DND-41 (cell line): ENCODE measurements at regions not wholly inside any gene's neighbourhood (a gene's known extent, or its start where the extent isn't known, plus 50 kb on each side); places are given as distances from the start of the nearest gene placed in this dataset.

Experiments used
- ATAC-seq: fragments of 200-7000 bp; cut with Tn5 transposase; 3 replicates; pipeline ENCODE4 v1.9.1; 2021; ENCODE audit warnings: low read depth; ENCODE audit not compliant: insufficient read depth
- DNase-seq: peaks from one replicate; pipeline ENCODE4 v3.0.0-alpha.2; 2020
- H2AFZ ChIP-seq: 2 replicates; pipeline ENCODE4 v1.6.0; 2012; ENCODE audit warnings: low read depth, low read length
- H3K27ac ChIP-seq: 2 replicates; pipeline ENCODE4 v1.5.1; 2012; ENCODE audit warnings: low read length, inconsistent platforms
- H3K27me3 ChIP-seq: fragments of 200-600 bp; sonication (generic); 2 replicates; pipeline ENCODE4 v1.6.0; 2012; ENCODE audit warnings: low read length, mild to moderate bottlenecking, inconsistent platforms; ENCODE audit not compliant: insufficient read depth, poor library complexity
- H3K36me3 ChIP-seq: 2 replicates; pipeline ENCODE4 v1.5.1; 2012; ENCODE audit warnings: low read length, inconsistent platforms; ENCODE audit not compliant: insufficient read depth
- H3K4me1 ChIP-seq: 2 replicates; pipeline ENCODE4 v1.5.1; 2012; ENCODE audit warnings: mild to moderate bottlenecking, low read length; ENCODE audit not compliant: insufficient read depth
- H3K4me2 ChIP-seq: 2 replicates; pipeline ENCODE4 v1.6.0; 2012; ENCODE audit warnings: mild to moderate bottlenecking, moderate library complexity, low read length, inconsistent platforms; ENCODE audit not compliant: insufficient read depth
- H3K4me3 ChIP-seq, 2 experiments: fragments of 200-600 bp in 1 of 2; shearing (Covaris generic) in 1 of 2; 2 replicates each; pipeline ENCODE4 v1.5.1; 2012 to 2016; ENCODE audit warnings: inconsistent platforms in 2 of 2, low read length in 2 of 2, mild to moderate bottlenecking in 2 of 2, low read depth in 1 of 2, moderate library complexity in 1 of 2
- H3K79me2 ChIP-seq: 2 replicates; pipeline ENCODE4 v1.6.0; 2012; ENCODE audit warnings: low read length, inconsistent platforms; ENCODE audit not compliant: insufficient read depth
- H3K9ac ChIP-seq: 2 replicates; pipeline ENCODE4 v1.6.0; 2012; ENCODE audit warnings: low read depth, mild to moderate bottlenecking, inconsistent platforms, low read length, moderate library complexity
- H3K9me3 ChIP-seq: 2 replicates; pipeline ENCODE4 v1.5.1; 2012; ENCODE audit warnings: low read length, moderate library complexity, mild to moderate bottlenecking, inconsistent platforms; ENCODE audit not compliant: insufficient read depth, severe bottlenecking
- H4K20me1 ChIP-seq: 2 replicates; pipeline ENCODE4 v1.6.0; 2012; ENCODE audit warnings: low read length; ENCODE audit not compliant: insufficient read depth
- EZH2 ChIP-seq: IDR thresholded peaks from 3 replicates; pipeline ENCODE4 v1.6.1; 2012; ENCODE audit warnings: borderline replicate concordance, low read depth, mild to moderate bottlenecking, moderate library complexity, low read length, inconsistent platforms; ENCODE audit not compliant: severe bottlenecking
- TF ChIP-seq, protein P1 (sequence below): IDR thresholded peaks from 2 replicates; pipeline ENCODE4 v1.5.1; 2012; ENCODE audit warnings: borderline replicate concordance, low read length, moderate library complexity, mild to moderate bottlenecking; ENCODE audit not compliant: poor library complexity, severe bottlenecking; ENCODE audit errors: extremely low read depth

DNA sequence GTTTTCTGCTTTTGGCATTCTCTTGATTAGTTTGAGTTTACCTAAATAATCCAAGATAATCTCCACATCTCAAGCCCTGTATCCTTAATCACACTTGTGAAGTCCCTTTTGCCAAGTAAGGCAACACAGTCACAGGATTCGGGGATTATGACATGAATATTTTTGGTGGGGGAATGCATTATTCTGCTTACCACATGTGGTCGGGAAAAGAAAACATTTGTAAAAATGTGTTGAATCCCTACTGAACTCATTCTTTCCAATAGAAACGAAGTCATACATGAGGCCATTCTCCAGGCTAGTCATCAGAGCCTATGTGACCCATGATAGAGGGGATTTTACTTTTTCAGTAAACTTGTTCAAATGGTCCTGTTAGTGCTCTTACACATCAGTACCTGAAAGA, 58.5 kb upstream of the PRICKLE1 start:
- TF ChIP-seq, protein P1, sequence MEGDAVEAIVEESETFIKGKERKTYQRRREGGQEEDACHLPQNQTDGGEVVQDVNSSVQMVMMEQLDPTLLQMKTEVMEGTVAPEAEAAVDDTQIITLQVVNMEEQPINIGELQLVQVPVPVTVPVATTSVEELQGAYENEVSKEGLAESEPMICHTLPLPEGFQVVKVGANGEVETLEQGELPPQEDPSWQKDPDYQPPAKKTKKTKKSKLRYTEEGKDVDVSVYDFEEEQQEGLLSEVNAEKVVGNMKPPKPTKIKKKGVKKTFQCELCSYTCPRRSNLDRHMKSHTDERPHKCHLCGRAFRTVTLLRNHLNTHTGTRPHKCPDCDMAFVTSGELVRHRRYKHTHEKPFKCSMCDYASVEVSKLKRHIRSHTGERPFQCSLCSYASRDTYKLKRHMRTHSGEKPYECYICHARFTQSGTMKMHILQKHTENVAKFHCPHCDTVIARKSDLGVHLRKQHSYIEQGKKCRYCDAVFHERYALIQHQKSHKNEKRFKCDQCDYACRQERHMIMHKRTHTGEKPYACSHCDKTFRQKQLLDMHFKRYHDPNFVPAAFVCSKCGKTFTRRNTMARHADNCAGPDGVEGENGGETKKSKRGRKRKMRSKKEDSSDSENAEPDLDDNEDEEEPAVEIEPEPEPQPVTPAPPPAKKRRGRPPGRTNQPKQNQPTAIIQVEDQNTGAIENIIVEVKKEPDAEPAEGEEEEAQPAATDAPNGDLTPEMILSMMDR = no peak
- TF ChIP-seq EZH2 = no peak
- no peak for ATAC-seq
- H3K9me3 ChIP-seq = no peaks in the 10 kb centered on the region
- no peak overlapping the region for H3K4me3 ChIP-seq
- H3K27ac ChIP-seq = no peak overlapping the region
- no peaks in the 10 kb centered on the region for H3K36me3 ChIP-seq
- no peaks in the 10 kb centered on the region for H3K27me3 ChIP-seq
- H4K20me1 ChIP-seq = no peaks in the 10 kb centered on the region
- no peak overlapping the region for H2AFZ ChIP-seq
- H3K79me2 ChIP-seq = no peaks in the 10 kb centered on the region
- no peaks in the 10 kb centered on the region for H3K4me1 ChIP-seq
- DNase-seq = no peak
- no peak overlapping the region for H3K9ac ChIP-seq
- no peak overlapping the region for H3K4me2 ChIP-seq

DNA sequence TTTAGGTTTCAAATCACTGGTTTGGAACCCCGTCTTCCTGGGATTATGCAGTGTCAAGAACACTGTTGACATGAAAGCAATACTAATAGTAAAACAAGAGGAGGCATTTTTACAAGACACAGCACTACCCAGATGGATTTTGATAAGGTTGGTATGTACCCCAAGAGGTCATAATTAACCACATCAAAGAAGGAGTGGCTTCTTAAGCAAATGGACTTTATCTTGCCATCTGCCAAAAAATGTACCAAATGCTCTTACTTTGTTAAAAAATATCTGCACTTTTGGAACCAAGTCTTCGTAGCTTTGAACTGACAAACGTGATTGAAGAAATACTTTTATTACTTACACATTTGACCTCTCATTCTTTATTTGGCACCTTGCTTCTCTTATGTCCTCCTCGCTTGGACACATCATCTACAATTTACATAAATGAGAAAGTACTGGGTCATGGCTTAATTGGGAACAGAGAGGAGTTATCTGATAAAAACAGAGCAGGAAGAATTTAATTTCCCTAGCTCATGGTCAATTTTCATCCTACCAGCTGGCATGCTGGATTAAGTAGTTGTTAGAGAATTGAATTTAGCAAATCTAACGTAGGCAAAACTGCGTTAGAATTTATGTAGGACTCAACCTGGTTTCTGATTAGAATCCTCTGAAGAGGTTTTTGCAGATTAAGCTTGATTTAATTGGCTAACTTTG, 54.5 kb upstream of the PRICKLE1 start:
- no peak for ATAC-seq
- H3K4me1 ChIP-seq = no peaks in the 10 kb centered on the region
- no peaks in the 10 kb centered on the region for H4K20me1 ChIP-seq
- H3K79me2 ChIP-seq = no peaks in the 10 kb centered on the region
- H3K36me3 ChIP-seq = no peaks in the 10 kb centered on the region
- H3K27ac ChIP-seq = no peak overlapping the region
- no peak for DNase-seq
- no peak overlapping the region for H3K4me2 ChIP-seq
- no peak overlapping the region for H3K9ac ChIP-seq
- TF ChIP-seq, protein P1 = no peak
- no peak for TF ChIP-seq EZH2
- no peak overlapping the region for H3K4me3 ChIP-seq
- H3K9me3 ChIP-seq = no peaks in the 10 kb centered on the region
- H2AFZ ChIP-seq = no peak overlapping the region
- no peaks in the 10 kb centered on the region for H3K27me3 ChIP-seq

DNA sequence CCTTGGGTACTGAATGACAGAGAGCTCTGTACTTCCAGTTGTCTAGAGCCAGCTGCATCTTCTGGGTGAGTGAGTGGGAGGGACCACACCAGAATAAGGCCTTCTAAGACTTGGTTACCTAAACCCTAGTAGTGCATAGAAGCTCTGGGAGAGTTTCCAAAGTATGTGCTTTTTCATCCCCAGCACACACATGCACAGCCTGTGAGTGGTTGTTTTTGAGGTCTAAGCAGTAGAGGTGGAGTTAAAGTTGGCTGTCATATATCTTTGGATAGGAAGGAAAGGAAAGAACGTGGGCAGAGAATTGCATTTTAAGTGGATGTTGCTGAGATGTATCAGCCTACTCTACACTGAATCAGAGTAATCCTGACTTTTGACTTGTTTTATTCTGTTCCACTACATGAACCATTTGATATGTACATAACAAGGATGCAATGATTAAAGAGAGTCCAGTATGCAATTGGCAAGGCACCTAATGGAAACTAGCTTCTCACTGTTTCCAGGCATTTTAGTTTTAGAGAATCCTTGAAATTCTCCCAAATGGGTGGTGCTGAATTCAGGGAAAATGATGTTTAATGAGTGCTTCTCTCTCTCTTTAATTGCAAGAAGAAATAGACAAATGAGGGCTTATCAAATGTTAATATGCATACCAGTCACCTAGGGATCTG, 51.8 kb upstream of the PRICKLE1 start:
- no peaks in the 10 kb centered on the region for H3K27me3 ChIP-seq
- no peak for DNase-seq
- H2AFZ ChIP-seq = no peak overlapping the region
- H4K20me1 ChIP-seq = no peaks in the 10 kb centered on the region
- no peak overlapping the region for H3K4me3 ChIP-seq
- no peaks in the 10 kb centered on the region for H3K79me2 ChIP-seq
- H3K9me3 ChIP-seq = no peaks in the 10 kb centered on the region
- H3K4me2 ChIP-seq = no peak overlapping the region
- TF ChIP-seq, protein P1 = no peak
- TF ChIP-seq EZH2 = no peak
- no peak overlapping the region for H3K27ac ChIP-seq
- ATAC-seq = no peak
- no peaks in the 10 kb centered on the region for H3K4me1 ChIP-seq
- H3K36me3 ChIP-seq = no peaks in the 10 kb centered on the region
- no peak overlapping the region for H3K9ac ChIP-seq
